IMR-90 (cell line): ENCODE measurements at regions not wholly inside any gene's neighbourhood (a gene's known extent, or its start where the extent isn't known, plus 50 kb on each side); places are given as distances from the start of the nearest gene placed in this dataset.

Source experiments
- MAFK ChIP-seq: IDR thresholded peaks from 2 replicates; pipeline ENCODE4 v1.6.1; 2012; ENCODE audit warnings: low read depth, low read length, improper control_type of control experiment
- NFE2L2 ChIP-seq: fragments of 150-350 bp; IDR thresholded peaks from 2 replicates; pipeline ENCODE4 v1.6.1; 2016; ENCODE audit warnings: low read depth, mild to moderate bottlenecking, low read length
- POLR2A ChIP-seq: IDR thresholded peaks from 2 replicates; pipeline ENCODE4 v1.6.1; 2012; ENCODE audit warnings: mild to moderate bottlenecking, low read depth, low read length
- RCOR1 ChIP-seq: IDR thresholded peaks from 2 replicates; pipeline ENCODE4 v1.6.1; 2012; ENCODE audit warnings: mild to moderate bottlenecking, low read length, improper control_type of control experiment; ENCODE audit not compliant: insufficient replicate concordance
- RFX5 ChIP-seq: IDR thresholded peaks from 2 replicates; pipeline ENCODE4 v1.8.0; 2012; ENCODE audit warnings: low read depth, mild to moderate bottlenecking, low read length, moderate library complexity
- TF ChIP-seq, protein P1 (sequence below): conservative IDR thresholded peaks from 2 replicates; pipeline ENCODE4 v1.5.1; 2012; ENCODE audit warnings: mild to moderate bottlenecking, low read depth, low read length, improper control_type of control experiment
- TF ChIP-seq, protein P2 (sequence below): fragments of 150-350 bp; IDR thresholded peaks from 2 replicates; pipeline ENCODE4 v1.6.1; 2016; ENCODE audit warnings: low read depth, mild to moderate bottlenecking, low read length, moderate library complexity, borderline replicate concordance
- TF ChIP-seq, protein P3 (sequence below): fragments of 150-350 bp; IDR thresholded peaks from 2 replicates; pipeline ENCODE4 v1.6.1; 2017; ENCODE audit warnings: mild to moderate bottlenecking, antibody characterized with exemption, low read length, low read depth

DNA sequence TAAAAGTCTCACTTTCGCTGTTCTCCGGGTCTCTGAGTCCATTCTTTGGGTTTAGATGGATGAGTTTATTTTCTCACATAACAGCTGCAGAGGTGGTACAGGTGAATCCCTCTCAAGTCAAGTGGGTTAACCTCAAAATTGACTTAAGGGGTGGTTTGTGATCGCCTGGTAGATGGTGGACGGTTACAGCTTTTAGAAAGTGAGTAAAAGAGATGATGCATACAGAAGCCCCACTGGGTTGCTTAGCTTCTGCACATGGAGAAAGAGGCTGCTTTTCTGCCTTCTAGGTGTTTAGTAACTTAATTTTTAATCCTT lies 146.7 kb downstream of the TRIM27 start:
- no peak for TF ChIP-seq POLR2A
- TF ChIP-seq, protein P1, sequence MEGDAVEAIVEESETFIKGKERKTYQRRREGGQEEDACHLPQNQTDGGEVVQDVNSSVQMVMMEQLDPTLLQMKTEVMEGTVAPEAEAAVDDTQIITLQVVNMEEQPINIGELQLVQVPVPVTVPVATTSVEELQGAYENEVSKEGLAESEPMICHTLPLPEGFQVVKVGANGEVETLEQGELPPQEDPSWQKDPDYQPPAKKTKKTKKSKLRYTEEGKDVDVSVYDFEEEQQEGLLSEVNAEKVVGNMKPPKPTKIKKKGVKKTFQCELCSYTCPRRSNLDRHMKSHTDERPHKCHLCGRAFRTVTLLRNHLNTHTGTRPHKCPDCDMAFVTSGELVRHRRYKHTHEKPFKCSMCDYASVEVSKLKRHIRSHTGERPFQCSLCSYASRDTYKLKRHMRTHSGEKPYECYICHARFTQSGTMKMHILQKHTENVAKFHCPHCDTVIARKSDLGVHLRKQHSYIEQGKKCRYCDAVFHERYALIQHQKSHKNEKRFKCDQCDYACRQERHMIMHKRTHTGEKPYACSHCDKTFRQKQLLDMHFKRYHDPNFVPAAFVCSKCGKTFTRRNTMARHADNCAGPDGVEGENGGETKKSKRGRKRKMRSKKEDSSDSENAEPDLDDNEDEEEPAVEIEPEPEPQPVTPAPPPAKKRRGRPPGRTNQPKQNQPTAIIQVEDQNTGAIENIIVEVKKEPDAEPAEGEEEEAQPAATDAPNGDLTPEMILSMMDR, result no peak
- no peak for TF ChIP-seq RCOR1
- no peak for TF ChIP-seq MAFK
- TF ChIP-seq RFX5, result no peak
- TF ChIP-seq, protein P2, sequence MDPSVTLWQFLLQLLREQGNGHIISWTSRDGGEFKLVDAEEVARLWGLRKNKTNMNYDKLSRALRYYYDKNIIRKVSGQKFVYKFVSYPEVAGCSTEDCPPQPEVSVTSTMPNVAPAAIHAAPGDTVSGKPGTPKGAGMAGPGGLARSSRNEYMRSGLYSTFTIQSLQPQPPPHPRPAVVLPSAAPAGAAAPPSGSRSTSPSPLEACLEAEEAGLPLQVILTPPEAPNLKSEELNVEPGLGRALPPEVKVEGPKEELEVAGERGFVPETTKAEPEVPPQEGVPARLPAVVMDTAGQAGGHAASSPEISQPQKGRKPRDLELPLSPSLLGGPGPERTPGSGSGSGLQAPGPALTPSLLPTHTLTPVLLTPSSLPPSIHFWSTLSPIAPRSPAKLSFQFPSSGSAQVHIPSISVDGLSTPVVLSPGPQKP, result no peak
- TF ChIP-seq, protein P3, sequence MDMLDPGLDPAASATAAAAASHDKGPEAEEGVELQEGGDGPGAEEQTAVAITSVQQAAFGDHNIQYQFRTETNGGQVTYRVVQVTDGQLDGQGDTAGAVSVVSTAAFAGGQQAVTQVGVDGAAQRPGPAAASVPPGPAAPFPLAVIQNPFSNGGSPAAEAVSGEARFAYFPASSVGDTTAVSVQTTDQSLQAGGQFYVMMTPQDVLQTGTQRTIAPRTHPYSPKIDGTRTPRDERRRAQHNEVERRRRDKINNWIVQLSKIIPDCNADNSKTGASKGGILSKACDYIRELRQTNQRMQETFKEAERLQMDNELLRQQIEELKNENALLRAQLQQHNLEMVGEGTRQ, result no peak
- TF ChIP-seq NFE2L2, result no peak
